Breast epithelium (tissue), 4 donors: ENCODE measurements at regions not wholly inside any gene's neighbourhood (a gene's known extent, or its start where the extent isn't known, plus 50 kb on each side); places are given as distances from the start of the nearest gene placed in this dataset.
"Not testable (repeated sequence)": the region's sequence is repeated elsewhere in the genome, so short reads cannot be mapped to it uniquely, and the experiment has no call there.

Source experiments
- DNase-seq, 2 donors: peaks; one replicate each; pipeline ENCODE4 v3.0.0-alpha.2; 2019; ENCODE audit warnings: low spot score in 2 of 2
- H3K27ac ChIP-seq, 2 donors: fragments of 200-600 bp; sonication (generic) in 1 of 2; one replicate each; pipeline ENCODE4 v1.5.1; 2016 to 2019; ENCODE audit warnings: mild to moderate bottlenecking in 1 of 2
- H3K27me3 ChIP-seq, 2 donors: fragments of 200-600 bp; sonication (generic) in 1 of 2; one replicate each; pipeline versions ENCODE4 v1.5.1 to v1.6.0; 2017 to 2019; ENCODE audit warnings: control low read depth in 1 of 2, mild to moderate bottlenecking in 1 of 2
- H3K36me3 ChIP-seq: fragments of 200-600 bp; one replicate; pipeline ENCODE4 v1.5.1; 2019
- H3K4me1 ChIP-seq, 2 donors: fragments of 200-600 bp; sonication (generic); one replicate each; pipeline ENCODE4 v1.5.1; 2016 to 2019; ENCODE audit warnings: control low read depth in 1 of 2
- H3K4me3 ChIP-seq, 3 donors: fragments of 200-600 bp; sonication (generic); 1 replicate in 2 of 3; 2 replicates in 1 of 3; pipeline ENCODE4 v1.5.1; 2016 to 2019; ENCODE audit warnings: mild to moderate bottlenecking in 3 of 3, moderate library complexity in 2 of 3
- H3K9me3 ChIP-seq, 2 donors: fragments of 200-600 bp; sonication (generic) in 1 of 2; one replicate each; pipeline ENCODE4 v1.5.1; 2016 to 2019; ENCODE audit warnings: control low read depth in 1 of 2
- POLR2A ChIP-seq: fragments of 450-650 bp; IDR thresholded peaks from one replicate; pipeline ENCODE4 v1.6.1; 2016; ENCODE audit warnings: antibody characterized with exemption, mild to moderate bottlenecking, moderate library complexity
- POLR2AphosphoS5 ChIP-seq, 3 donors: sonication (generic); formaldehyde crosslinking; IDR thresholded peaks; one replicate each; pipeline ENCODE4 v1.6.1; 2017; ENCODE audit warnings: antibody characterized with exemption in 3 of 3
- intact Hi-C: fragments of 100-400 bp; cut with DNase I; formaldehyde crosslinking; loops from one replicate; pipeline ENCODE4 v1.15.1; 2023; ENCODE audit warnings: low total_unique reads
- TF ChIP-seq, protein P1 (sequence below), 3 donors: fragments of 450-650 bp; IDR thresholded peaks; one replicate each; pipeline ENCODE4 v1.5.1; 2016 to 2017; ENCODE audit warnings: antibody characterized with exemption in 3 of 3, mild to moderate bottlenecking in 3 of 3, moderate library complexity in 3 of 3

DNA sequence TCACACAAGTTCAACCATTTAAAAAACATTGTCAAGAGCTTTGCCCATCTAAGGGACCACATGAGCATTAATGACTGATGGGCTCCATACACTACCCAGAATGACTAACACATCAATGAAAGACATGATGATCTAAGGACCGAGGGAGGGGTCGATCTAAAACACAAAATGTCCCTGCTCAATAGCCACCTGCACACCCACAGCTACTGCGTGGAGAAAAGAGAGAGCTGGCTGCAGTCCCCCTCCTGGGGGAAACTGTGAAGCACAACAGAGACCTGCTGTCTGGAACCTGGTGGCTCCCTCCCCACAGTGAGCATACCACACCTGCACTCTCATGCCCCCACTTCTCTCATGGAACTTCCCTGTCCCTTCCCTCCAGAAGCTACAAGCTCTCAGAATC lies 130.1 kb upstream of the ERG start:
- no peaks in the 10 kb centered on the region for H3K9me3 ChIP-seq
- H3K4me3 ChIP-seq, result no peak overlapping the region
- no peak overlapping the region for H3K27ac ChIP-seq
- TF ChIP-seq POLR2AphosphoS5 (IDR thresholded peaks at IDR 0.05) (no peak), POLR2A (no peak)
- TF ChIP-seq, protein P1, sequence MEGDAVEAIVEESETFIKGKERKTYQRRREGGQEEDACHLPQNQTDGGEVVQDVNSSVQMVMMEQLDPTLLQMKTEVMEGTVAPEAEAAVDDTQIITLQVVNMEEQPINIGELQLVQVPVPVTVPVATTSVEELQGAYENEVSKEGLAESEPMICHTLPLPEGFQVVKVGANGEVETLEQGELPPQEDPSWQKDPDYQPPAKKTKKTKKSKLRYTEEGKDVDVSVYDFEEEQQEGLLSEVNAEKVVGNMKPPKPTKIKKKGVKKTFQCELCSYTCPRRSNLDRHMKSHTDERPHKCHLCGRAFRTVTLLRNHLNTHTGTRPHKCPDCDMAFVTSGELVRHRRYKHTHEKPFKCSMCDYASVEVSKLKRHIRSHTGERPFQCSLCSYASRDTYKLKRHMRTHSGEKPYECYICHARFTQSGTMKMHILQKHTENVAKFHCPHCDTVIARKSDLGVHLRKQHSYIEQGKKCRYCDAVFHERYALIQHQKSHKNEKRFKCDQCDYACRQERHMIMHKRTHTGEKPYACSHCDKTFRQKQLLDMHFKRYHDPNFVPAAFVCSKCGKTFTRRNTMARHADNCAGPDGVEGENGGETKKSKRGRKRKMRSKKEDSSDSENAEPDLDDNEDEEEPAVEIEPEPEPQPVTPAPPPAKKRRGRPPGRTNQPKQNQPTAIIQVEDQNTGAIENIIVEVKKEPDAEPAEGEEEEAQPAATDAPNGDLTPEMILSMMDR (IDR thresholded peaks at IDR 0.05), result no peak
- intact Hi-C loops, result no loop called here
- H3K27me3 ChIP-seq, result no peaks in the 10 kb centered on the region
- H3K4me1 ChIP-seq, result no peaks in the 10 kb centered on the region
- DNase-seq, result no peak
- no peaks in the 10 kb centered on the region for H3K36me3 ChIP-seq

DNA sequence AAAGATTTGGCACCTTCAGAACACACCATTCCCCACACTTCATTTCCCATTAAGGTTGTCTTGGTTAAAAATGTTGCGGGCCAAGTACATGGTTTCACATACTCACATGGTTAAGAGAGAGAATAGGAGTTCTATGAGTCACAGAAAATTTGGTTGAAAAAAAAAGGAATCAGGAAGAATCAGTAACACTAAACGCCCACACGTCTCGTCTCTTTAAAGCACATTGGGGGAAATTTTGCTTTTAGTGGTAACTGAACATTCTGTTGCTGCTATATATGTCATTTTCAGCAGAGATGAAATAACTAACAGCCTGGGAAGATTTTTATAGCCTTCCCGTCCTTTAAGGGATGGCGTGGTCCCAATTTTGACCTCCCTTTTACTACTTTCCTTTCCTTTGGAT lies 132.9 kb upstream of the ERG start:
- no peaks in the 10 kb centered on the region for H3K36me3 ChIP-seq
- H3K4me1 ChIP-seq, result no peaks in the 10 kb centered on the region
- TF ChIP-seq POLR2AphosphoS5 (IDR thresholded peaks at IDR 0.05) (no peak), POLR2A (no peak)
- TF ChIP-seq, protein P1 (IDR thresholded peaks at IDR 0.05), result no peak
- no peaks in the 10 kb centered on the region for H3K9me3 ChIP-seq
- intact Hi-C loops, result no loop called here
- H3K27ac ChIP-seq, result peak overlapping the region; percentile 43 to 60
- DNase-seq, result no peak
- H3K27me3 ChIP-seq, result no peaks in the 10 kb centered on the region
- peak overlapping the region in 2 of 3 donors; percentile 6 to 35 for H3K4me3 ChIP-seq

DNA sequence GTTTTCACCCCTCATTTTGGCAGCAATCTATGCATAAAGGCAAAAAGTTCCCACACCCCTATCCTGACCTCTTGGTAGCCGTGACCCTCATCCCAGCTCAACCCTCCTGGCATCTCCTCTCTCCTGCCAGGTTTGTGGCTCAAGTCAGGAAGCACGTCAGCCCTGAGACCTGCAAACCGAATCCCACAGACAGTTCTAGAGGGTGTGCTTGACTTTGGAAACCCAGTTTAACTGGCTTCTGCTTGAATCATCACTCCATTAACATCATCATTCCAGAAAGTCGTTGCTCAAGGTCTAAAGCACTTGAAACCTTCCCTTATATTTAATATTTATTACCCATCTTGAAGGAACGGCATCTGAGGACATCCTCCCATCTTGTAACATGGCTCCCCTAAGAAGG lies 133.4 kb upstream of the ERG start:
- Histone ChIP-seq H3K36me3 (no peaks in the 10 kb centered on the region), H3K4me3 (peak overlapping the region in 1 of 3 donors; percentile 35), H3K27ac (peak overlapping the region; percentile 43 to 60), H3K9me3 (no peaks in the 10 kb centered on the region), H3K4me1 (no peaks in the 10 kb centered on the region), H3K27me3 (no peaks in the 10 kb centered on the region)
- TF ChIP-seq, protein P1 (IDR thresholded peaks at IDR 0.05), result no peak
- no peak for TF ChIP-seq POLR2AphosphoS5 (IDR thresholded peaks at IDR 0.05)
- intact Hi-C loops, result no loop called here
- DNase-seq, result no peak

DNA sequence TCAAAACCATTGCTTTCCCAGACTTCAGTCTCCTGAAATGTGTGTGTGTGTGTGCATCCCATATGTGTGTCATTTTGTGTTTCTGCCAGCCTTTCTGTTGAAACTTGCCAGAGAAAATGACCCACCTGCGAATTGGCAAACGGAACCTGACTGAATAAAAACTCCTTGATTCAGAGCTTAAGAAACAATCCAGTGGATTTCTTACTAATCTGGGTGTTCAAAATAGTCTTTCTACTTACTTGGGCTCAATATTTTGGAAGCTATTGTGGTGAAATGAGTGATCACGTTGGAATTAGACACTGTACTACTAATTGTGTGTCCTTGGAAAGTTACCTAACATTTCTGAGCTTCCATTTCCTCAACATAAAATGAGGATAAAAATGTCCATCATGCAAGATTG lies 138.9 kb upstream of the ERG start:
- Histone ChIP-seq H3K4me1 (no peaks in the 10 kb centered on the region), H3K27me3 (no peaks in the 10 kb centered on the region), H3K27ac (peak overlapping the region; percentile 16 to 52), H3K36me3 (no peaks in the 10 kb centered on the region), H3K4me3 (no peak overlapping the region), H3K9me3 (no peaks in the 10 kb centered on the region)
- no peak for DNase-seq
- TF ChIP-seq POLR2A (no peak), POLR2AphosphoS5 (IDR thresholded peaks at IDR 0.05) (no peak)
- TF ChIP-seq, protein P1 (IDR thresholded peaks at IDR 0.05), result no peak
- intact Hi-C loops, result no loop called here

DNA sequence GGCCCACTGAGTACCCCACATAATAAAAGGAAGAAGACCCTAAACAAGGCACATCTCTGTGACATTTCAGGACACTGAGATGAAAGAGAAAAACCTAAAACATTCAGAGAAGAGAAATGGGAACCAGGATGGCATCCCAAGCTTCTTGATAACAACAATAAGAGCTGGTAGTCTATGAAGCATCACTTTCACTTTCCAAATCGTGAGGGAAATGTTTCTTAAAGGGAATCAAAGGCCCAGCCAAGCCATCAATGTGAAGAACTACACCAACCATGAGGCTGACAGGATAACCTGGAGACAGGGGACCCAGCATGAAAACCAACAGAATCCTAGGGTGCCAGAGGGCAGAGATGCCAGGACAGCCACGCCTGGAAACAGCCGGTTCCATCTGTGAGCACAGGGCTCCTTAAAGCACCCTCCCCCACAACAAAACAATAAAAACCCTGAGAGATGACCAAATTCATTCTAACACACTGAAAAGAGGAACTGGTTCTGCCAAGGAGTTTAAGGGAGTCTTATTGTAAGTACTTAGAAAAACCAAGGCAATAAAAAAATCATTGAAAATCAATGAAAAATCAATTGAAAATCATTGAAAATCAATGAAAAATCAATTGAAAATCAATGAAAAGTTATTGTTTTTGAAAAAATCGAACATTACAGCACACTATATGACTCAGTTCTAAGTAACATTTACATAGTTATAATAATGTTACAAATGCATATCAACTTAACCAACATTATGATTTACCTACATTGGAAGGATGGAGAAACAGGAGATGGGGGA lies 141.5 kb upstream of the ERG start:
- TF ChIP-seq POLR2A (no peak), POLR2AphosphoS5 (IDR thresholded peaks at IDR 0.05) (no peak)
- TF ChIP-seq, protein P1 (IDR thresholded peaks at IDR 0.05), result no peak
- H3K9me3 ChIP-seq, result no peaks in the 10 kb centered on the region

DNA sequence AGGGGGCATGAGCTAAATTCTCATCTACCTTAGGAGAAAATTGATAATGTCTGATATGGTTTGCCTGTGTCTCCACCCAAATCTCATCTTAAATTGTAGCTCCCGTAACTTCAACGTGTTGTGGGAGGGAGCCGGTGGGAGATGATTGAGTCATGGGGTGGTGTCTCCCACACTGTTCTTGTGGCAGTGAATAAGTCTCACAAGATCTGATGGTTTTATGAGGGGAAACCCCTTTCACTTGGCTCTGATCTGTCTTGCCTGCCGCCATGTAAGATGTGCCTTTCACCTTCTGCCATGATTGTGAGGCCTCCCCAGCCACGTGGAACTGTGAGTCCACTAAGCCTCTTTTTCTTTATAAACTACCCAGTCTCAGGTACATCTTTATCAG lies 142.1 kb upstream of the ERG start:
- intact Hi-C loops, result not testable (repeated sequence)

More for the DNA sequence above, 141.5 kb upstream of the ERG start:
- no peaks in the 10 kb centered on the region for H3K27me3 ChIP-seq
- DNase-seq, result no peak
- no peaks in the 10 kb centered on the region for H3K36me3 ChIP-seq
- no peak overlapping the region for H3K27ac ChIP-seq
- peak overlapping the region in 1 of 3 donors; percentile 33 for H3K4me3 ChIP-seq
- intact Hi-C loops, result no loop called here
- H3K4me1 ChIP-seq, result no peaks in the 10 kb centered on the region

More for the DNA sequence above, 142.1 kb upstream of the ERG start:
- not testable (repeated sequence) for H3K27ac ChIP-seq, H3K36me3 ChIP-seq, H3K4me1 ChIP-seq, H3K27me3 ChIP-seq, H3K9me3 ChIP-seq, H3K4me3 ChIP-seq, DNase-seq
